CD4-positive, alpha-beta T cell treated with Interleukin-17A for 1 hour (primary cell): ENCODE measurements at regions not wholly inside any gene's neighbourhood (a gene's known extent, or its start where the extent isn't known, plus 50 kb on each side); places are given as distances from the start of the nearest gene placed in this dataset.

ENCODE experiments used
- DNase-seq: peaks from one replicate; pipeline ENCODE4 v3.0.0-alpha.2; 2020

GRCh38 chr4:149026696-149027095, 584.5 kb upstream of the NR3C2 start:
- DNase-seq, result no peak

- DNase-seq, result no peak
Observed at GRCh38 chr4:149017002-149017734, 575.0 kb upstream of the NR3C2 start.

DNA sequence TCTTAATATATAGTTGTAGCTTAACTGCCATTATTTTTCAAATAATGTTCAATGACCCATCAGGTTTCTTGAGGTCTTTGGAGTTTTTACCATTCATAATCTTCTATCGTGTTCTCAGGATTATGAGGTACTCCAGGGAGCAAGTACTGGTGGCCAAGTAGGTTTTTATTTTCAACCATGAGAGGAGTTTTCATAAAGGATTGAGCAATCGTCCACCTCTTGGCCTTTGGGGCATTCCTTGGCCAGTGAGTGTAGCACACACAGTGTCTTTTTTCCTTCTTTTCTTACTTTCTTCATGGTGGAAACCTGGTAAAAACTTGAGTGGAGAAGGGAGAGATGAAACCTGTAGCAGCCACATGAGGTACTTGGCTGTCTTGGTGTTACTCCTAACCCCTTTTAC, 567.0 kb upstream of the NR3C2 start:
- no peak for DNase-seq

DNA sequence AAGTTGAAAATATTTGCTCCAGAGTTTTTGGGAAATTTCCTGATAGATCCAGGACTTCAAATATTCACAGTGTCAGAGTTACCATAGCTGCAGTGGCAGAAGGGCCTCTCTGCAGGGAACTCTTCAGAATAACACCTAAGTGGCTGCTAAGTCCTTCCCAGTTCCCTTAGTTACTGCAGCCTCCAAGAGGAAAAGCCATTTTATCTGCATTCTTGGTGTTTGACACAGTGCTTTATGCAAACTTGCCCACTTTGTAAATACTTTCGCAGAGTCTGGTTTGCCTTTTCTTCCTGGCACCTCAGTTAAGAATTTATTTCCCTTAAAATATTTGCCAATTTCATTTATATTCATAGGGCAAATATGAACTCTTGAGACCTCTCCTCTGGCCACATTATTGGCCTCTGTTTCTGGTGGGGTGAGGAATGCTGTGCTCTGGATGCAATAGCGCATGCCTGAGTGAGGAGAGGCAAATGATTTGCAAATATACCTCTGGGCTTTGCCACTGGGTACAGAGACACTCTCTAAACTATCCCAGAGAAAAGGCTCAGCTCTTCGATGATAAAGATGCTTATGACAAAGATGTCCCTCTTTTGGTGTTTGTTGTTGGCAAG, 566.3 kb upstream of the NR3C2 start:
- DNase-seq, result no peak

DNA sequence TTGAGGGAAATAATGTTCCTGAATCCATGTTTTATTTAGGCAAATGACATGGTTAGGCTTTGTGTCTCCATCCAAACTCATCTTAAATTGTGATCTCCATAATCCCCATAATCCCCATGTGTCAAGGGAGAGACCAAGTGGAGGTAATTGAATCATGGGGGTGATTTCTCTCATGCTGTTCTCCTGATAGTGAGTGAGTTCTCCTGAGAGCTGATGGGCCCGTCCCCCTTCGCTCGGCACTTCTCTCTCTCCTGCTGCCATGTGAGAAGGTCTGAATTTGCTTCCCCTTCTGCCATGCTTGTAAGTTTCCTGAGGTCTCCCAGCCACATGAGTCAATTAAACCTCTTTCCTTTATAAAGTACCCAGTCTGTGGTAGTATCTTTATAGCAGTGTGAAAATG, 563.0 kb upstream of the NR3C2 start:
- DNase-seq, result no peak

DNA sequence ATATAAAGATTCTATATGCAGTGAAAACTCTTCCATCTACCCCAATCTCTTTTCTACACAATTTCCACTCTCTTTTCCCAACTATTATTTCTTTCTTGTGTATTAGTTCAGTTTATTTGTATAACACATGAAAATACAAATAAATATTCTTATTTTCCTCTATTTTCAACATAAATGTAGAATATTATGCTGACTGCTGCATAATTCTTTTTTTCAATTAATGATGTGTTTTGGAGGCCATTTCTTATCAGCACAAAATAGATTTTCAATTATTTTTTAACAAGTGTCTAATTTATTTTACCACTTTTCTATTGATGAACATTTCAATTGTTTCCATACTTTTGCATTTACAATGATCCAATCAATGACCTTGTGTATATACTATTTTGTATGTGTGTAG, 557.7 kb upstream of the NR3C2 start:
- DNase-seq, result no peak

DNA sequence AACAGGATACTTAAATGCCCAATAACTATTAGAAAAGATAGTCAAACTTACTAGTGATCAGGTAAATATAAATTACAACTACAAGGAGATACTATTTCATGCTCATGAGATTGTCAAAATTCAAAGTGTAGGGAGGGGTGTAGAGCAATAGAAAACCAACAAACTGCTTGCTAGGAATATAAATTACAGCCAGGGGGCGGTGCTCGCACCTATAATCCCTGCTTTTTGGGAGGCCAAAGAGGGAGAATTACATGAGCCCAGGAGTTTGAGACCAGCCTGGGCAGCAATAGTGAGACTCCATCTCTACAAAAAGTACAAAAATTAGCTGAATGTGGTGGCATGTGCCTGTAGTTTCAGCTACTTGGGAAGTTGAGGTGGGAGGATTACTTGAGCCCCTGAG, 556.5 kb upstream of the NR3C2 start:
- DNase-seq, result no peak

DNA sequence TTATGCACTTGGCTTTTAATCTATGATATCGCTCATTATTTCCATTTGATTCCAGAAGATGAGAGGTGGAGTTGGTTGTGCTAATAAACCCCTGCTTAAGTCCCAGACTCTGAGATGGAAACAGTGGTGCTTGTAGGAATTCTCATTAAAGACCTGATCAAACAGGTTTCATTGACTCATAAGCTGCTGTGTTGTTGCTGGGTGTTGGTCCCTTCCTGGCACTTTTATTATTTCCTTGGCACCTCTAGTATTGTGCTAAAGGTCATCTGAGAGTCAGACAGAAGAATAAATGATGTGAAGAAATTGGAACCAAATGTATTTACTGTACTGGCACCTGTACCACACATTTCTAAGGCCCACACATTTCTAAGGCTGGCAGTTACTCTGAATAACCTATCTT, 544.7 kb upstream of the NR3C2 start:
- no peak for DNase-seq

- DNase-seq, result no peak
Observed at GRCh38 chr4:148984951-148985350, 542.7 kb upstream of the NR3C2 start.

DNA sequence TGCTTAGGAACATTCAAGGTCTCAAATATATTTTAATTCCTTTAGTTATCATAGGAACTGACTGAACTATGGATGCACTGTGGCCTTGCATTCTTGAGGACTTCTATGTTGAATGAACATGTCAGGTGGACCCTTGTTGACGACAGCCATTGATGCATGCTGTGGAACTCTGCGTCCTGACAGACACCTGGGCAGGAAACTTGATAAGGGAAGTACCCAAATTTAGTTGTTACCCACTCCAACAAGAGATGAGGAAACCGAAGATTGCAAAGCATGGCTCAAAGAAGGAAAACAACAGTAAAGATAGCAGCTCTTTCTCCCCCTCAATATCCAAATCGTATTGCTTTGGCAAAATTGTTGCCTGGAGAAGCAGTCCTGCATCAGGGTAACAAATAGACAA, 540.0 kb upstream of the NR3C2 start:
- DNase-seq, result no peak

DNA sequence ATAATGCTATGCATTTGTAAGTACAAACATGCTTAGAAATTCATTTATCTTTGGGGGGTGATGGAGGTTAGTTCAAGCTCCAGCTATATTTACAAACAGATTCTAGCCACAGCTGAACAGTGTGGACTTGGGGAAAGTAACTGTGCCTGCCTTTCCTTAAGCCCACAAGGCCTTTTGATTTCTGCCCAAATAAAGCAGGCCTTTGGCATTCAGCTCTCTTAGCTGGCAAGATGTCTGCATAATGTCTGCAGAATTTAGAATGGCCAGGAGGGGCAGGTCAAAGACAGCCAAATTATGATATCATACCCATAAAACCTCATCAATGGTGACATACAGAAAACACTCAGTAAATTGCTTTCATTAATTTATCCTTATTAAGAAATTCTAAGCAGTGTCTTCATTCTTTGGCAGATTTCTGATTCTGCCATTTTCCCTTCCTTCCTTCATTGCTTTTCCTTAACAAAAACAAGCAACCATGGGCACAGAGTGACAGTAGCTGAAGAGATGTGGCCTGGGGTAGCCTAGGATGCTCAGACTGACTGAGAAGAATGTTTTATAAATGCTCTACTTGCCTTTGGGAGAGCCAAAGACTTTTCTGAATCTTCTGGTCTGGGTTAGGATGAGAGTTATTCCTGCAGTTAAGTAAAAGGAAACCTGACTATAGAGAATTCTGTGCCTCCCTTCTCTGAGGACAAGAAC, 538.7 kb upstream of the NR3C2 start:
- no peak for DNase-seq

DNA sequence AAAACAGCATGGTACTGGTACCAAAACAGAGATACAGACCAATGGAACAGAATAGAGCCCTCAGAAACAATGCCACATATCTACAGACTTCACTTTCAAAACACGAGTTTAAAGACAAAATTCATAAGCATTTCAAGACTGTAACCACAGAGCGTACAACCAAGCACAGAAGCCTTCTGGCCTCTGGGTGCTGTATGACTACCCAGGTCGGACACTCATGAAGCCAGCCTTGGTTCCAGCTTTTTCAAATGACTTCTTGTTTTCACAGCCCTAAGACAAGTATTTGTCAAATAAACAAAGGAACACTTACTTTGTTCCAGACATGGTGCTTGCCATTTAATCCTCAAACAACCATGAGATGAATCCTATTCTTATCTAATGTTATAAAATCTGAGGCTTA, 536.1 kb upstream of the NR3C2 start:
- DNase-seq, result no peak

- no peak for DNase-seq
Observed at GRCh38 chr4:148975464-148975863, 533.2 kb upstream of the NR3C2 start.

DNA sequence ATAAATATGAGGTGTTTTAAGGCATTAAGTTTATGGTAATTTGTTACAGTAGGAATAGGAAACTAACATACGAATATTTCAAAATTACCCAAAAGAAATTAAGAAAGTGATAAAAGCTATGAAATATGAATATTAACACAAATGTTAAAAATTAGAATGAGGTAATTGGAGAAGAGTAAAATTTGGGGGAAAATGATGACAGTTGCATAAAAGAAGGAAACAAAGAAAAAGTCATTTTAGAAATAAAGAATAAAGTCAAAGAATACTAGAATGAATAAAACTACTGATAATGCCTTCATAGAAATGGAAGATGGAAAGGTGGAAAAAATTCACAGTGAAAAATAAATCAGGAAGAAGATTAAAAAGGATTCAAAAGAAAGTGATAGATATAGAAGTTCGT, 522.9 kb upstream of the NR3C2 start:
- no peak for DNase-seq

GRCh38 chr4:148964456-148964855, 522.2 kb upstream of the NR3C2 start:
- no peak for DNase-seq

DNA sequence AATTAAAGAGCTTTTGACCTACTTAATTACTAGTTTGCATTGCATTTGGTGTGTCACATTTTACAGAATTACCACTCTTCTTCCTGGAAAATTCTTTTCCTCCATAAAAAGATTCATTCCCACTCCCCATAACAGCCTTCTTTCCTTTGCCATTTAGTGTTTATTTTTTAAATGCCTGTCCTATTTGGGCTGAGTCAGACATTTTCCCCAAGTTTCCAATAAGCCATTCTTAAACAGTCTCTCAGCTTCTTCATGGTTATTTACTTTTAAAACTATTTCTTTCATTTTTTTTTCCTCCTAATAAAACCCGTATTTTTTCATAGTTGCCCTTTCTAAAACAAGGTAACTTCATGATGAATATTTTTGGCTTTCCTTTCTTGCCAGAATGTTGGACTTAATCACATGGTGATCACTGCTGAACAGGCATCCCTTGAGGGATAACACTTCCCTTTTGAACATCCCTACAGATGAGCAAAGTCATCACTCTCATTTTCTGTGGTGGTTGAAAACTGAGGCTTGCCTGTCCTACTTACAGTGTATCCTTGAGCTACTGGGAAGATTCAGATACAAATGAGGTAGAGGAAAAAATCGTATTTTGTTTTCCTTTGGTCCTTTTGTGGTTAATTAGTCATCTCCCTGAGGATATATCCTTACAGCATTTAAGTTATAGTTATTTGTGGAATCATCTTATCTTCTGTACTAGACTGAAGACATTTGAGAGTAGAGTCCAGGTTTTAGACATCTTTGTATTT, 520.5 kb upstream of the NR3C2 start:
- DNase-seq, result no peak

DNA sequence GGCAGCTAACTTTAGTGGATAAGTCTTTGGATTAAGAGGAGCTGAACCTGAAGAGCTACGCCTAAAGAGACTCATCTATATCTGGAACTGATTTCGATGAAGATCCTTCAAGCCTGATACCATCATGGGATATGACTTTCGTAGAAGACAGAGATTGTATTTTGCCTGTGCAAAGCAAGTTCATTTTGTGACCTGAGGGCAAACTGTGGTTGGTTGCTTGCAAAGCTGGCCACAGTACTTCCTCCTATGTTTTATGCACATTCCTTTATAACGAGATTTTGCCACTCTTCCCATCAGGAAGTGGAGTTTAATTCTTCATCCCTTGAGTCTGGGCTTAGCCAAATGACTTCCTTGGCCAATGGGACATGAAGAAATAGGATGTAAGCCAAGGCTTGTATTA, 519.3 kb upstream of the NR3C2 start:
- no peak for DNase-seq

DNA sequence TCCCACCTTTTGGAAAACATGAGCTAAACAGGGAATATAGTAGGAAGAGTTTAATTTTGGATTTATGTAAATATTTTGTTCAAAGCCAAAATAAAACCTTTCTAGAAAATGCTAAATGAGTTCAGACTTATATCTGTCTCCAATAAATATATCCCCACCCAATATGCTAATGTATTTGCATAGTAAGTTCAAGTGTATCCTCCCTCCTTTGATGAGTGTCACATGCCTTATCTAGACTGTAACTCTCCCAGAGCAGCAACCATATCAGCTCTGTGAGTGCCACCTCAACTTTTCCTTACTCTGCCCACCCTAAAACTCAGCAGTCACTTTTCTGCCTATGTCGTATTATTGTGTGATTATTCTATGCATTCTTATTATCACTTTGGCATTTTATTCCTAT, 516.1 kb upstream of the NR3C2 start:
- DNase-seq, result no peak

DNA sequence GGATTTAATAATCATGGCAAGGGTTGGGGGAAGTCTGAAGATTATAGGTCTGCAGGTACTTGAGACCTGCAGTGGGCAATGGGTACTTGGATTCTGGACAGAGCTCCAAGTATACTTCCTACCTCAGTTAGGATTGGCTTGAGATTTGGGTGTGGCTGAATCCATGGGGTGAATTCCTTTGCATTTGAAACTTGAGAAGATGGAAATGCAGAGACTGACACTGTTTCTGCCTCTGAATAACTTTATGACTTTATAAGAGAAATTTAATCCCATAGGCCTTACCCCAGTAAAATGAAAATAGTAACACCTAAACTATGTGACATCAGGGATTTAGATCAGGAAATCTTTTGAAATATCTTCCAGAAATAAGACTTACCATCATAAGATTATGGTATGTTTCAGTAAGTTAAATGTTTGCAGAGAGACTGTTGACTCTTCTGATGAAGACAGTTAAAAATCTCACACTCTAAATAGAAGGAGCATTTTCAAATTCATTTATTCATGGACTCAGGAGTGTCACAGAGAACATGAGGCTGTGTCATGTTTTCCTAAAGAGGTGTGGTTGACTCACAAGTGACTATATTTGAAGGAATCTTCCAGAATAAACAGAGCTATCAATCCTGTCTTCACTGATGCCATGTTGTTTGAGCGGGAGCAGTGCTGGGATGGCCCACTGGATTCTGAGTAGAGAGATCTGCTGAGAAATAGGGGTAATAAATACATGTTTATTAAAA, 513.5 kb upstream of the NR3C2 start:
- DNase-seq, result no peak

GRCh38 chr4:148954011-148954749, 512.0 kb upstream of the NR3C2 start:
- DNase-seq, result no peak

- DNase-seq, result no peak
Observed at GRCh38 chr4:148951346-148951745, 509.1 kb upstream of the NR3C2 start.

DNA sequence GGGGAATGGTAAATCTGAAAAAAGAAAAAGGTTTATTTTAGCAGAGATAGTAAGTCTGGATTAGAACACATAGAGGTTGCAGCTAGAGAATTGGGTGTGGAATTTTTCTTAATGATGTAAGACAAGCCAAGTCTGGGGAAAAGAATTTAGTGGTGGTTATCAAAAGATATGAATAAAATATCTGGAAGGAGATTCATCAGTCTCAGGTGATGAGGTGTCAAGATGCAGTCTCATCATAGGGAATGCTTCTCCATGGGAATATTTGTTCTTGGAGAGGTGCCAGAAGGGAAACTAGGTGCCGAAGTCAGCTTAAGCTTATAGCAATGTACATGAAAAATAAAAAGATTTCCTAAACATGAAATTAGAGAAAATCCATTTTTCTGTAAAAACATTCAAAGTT, 504.1 kb upstream of the NR3C2 start:
- DNase-seq, result no peak
